Stimulated activated CD8-positive, alpha-beta memory T cell treated with anti-CD3 and anti-CD28 coated beads, Interleukin-15, amount 100 ng/mL, for 4 hours (primary cell): ENCODE measurements at regions not wholly inside any gene's neighbourhood (a gene's known extent, or its start where the extent isn't known, plus 50 kb on each side); places are given as distances from the start of the nearest gene placed in this dataset.

Experiments used
- DNase-seq, 2 donors: peaks; one replicate each; pipeline ENCODE4 v3.0.0-alpha.2; 2020; ENCODE audit warnings: low read depth in 2 of 2

DNA sequence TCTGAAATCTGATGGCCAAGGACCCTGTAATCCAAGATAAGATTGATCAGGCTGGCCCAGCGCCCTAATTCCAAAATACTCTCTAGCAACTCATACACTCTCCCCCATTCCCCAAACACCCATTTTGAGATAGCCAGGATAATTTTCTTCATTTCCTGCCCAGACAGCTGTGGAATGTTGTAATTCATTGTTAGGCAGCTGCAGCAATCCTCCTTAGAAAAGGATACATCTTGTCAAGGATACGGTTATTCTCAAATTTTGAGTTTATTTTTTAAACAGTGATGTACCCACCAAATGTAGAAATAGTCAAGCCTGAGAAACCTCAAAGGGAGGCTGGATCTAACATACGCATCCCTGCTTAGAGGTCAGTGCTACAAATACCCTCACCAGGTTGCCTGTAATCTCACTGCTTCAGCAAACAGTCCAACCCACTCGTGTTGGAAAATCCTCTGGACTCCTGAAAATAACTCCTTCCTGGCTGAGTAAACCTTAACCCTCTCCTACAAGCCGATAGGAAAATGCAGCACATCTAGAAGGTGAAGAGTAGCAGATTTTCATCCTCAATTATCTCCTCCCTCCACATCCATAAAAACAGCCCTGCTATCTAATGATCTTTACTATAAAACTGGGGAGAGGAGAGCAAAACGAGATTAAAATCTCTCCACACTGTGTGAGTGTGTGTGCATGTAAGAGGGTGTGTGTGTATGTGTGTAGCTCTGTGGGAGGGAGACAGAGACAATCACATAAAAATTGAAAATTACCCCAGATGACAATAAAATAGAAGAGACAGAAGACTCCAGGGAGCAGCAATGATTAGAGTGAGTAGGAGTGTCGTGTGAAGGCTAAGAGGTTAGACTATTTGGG, 683.1 kb downstream of the DIAPH3 start:
- no peak for DNase-seq

DNA sequence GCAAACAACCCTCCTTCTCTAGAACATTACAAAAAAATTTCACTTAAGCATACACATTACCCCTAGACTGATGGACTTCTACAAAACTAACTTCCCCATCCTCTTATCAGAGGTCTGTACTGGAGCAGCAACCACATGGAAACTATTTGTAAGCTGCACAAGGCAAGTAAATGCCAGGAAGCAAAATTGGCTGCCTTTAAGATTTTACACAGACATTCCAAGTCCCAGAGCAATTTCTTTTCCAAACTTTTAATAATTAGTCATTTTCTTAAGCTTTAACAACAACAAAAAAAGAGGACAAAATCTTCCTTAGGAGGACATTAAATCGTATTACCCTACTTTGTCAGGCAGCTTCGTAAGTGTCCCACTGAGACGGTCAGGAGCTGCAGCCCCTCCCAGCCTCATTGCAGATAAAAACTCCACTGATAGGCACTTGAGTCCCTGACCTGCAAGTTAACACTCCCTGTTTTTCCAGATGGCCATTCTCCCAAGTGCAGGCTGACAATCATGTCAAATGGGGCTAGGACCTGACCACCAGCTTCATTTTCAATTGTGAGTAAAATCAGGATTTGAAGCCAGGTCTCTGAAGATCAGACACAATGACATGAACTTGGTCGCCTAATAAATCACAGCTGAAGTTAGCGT, 680.1 kb downstream of the DIAPH3 start:
- no peak for DNase-seq

DNA sequence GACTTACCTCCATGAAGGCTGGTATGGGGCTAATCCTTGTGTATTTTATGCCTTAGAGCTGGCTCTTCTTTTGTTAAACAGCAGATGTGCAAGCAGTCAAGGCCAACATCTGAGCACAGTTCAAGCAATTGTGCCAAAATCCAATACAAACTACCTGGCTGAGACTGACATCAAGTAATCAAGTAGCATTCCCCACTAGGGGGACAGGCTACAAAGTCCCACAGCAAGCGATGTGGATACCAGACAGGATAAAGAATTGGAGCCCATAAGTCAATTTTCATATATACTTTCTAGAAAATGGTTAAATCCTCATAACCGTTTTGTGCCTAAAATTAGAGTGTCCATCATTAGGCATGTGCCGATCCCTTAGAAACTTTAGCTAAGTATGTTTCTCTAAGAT, 675.8 kb downstream of the DIAPH3 start:
- no peak for DNase-seq

DNA sequence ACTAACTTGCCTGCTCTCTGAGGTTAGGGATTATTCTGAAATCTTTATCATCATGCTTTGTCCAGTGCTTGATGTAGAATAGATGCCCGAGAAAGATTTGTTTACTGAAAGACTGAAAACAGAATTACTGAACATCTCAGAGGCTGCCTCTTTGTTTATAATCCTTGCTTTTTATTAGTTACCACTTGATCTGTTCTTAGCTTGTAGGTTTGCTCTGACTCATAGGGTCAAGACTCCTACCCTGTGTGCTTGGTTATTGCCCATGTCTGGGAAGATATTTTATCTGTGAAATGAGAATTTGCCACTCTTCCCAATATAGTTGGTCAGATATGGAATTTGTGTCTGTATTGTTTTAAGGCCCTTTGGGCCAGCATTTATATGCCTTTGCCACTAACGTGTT, 675.3 kb downstream of the DIAPH3 start:
- no peak for DNase-seq

DNA sequence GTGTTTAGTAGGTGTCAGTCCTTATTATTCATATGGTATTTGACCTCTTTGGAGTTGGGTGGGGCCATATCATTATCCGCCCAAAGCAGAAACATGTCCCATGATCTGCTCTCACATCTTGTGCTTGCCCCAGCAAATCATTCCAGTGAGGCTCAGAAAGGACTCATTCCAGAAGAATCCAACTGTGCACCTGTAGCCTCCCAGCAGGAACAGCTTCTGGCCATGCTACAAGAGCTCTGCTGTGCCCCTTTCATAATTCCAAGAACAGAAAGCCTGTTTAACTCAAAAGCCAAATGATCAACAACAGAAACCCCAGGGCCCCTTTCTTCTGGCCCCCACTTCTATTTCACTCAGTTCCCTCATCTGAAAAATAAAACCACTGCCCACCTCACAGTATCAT, 673.1 kb downstream of the DIAPH3 start:
- DNase-seq = no peak

DNA sequence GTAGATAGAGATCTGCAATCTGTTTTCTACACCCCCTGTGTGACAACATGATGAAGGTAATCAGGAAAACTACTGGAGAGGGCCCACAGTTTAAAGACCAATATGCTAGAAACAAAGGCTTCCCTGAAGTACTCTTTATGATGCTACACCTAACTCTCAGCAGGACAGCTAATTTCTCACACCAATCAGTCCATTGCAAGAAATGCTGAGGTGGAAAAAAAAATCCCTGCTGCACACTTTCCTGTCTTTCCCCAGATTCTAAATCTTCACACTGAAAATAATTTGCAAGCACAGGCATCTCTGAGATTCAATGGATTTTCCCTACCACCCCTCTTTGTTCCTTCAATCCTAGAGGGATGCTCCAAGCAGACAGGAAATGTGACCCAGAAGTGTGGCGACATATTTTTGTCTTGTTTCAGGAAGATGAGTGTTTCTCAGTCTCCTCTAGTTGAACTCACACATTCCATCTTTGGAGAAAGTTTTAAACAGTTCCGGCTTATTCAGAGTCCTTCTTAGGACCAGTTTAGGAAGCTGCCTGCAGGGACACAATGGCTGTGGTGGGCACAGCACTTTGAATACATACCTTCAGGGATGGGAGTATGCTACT, 671.6 kb downstream of the DIAPH3 start:
- no peak for DNase-seq

DNA sequence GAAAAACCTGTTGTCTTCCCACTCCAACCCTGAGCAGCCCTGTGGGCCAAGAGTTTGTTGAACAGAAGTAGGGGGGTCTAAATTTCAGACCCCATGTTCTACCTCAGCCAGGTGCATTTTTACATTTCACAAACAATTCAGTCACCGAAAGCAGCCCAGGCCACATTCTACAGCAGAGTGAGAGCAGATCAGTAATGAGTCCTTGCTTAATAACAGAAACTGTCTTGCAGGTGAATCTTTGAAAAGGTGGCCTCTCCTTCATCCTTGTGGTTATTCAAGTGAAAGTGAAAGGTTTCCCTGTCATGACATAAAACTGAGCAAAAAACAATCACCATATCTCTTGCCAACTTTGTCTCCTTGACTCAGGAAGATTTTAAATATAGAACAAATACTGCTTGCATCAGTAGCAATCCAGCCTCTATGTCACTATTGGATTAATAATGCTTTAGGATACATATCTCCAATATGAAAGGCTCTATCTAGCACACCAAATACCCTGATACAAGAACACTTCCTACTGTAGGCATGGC, 670.2 kb downstream of the DIAPH3 start:
- no peak for DNase-seq

DNA sequence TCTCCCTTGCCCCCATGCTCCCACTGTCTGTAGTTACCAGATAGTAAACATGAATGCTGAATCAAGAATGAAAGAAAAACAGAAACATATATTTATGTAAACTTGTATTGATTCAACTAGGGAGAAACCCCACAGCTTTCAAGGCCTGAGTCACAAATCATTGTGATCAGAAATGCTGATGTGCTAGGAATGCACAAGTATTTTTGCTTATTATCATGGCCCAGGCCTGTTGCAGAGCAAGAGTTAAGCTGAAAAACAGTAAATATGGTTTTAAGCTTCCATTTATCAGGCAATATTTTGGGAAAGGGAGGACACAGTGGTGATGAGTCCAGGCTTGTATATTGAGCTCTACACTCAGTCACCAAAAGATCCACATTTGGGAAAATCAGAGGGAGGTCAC, 669.6 kb downstream of the DIAPH3 start:
- DNase-seq = no peak

DNA sequence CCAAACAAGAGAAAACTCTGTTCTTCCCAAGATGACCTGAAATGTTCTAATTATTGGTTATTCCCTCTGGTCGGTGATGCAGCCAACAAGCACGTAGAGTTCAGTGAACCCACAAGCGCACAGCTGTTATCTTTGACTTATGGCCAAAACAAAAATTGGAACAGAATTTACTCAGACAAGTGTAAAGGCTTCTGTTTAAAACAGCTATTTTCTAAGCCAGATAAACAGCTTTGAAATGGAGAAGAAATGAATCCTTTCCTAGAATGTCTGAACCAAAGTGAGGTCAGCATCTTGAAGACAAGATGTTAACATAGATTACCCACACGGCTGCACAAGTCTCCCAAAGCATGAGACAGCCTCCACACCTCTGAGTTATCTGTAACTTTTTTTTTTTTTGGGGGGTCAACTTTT, 669.2 kb downstream of the DIAPH3 start:
- DNase-seq = no peak

DNA sequence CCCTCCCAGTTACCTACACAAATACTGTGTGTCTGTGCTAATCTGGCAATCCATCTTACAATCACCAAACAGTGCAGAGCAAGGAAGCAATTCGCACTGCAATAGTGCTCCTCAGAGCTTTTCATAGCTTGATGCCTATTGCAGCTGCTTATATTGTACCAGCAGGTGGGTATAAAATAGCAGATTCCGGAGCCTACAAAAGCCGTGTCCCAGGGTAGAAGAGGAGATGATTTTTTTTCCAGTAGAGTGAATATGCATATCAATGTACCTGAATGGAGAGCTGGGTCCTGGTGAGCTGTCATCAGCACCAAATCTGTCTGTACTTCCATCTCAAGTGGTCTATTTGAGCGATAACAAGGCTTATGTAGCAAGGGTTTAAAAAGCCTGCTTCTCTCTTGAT, 668.4 kb downstream of the DIAPH3 start:
- DNase-seq = no peak

DNA sequence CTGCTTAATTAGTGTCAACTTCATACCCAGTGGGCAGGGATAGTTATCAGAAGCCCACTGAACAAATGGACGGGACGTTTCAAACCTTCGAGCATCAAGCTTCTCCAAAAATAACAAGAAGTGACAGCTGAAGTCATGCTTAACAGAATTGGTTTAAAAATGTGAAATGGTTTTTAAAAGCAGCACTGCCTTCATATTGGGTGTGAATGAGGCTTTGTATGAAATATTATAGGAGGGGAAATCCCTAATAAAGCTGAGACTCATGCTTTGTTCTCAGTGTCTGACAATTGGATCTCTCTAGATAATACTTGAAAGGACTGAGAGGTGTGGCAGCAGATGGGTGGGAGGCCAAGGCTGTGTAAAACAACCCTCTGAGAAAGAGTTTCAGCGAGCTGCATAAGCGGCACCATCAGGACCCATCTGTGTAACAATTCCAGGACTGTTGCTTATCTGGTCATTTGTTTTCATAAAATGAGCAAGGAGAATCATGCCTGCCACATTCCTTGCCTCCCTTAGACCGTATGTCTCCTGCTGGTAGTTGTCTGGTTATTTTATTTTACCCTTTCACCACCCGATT, 667.7 kb downstream of the DIAPH3 start:
- DNase-seq = no peak

DNA sequence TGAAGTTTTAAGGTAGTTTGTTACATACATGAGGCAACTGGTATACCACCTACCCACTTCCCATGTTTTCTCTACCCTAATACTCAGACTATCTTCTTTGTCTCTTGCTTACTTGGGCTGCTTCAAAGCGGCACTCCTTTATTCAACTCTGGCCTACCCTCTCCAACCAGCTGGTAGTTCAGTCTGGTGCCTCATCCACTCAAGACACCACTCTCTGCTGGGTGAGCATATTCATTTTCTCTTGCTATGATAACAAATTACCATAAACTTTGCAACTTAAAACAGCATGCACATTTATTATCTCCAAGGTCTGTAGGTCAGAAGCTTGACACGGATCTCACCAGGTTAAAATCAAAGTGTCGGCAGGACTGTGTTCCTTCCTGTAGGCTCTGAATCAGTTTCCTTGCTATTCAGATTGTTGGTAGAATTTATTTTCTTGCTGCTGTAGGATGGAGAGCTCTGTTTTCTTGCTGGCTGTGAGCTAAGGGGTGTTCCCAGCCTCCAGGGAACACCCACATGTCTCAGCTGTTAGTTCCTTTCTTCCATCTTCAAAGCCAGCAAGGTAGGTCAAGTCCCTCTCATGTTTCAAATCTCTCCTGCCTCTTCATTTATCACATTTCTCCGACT, 666.0 kb downstream of the DIAPH3 start:
- DNase-seq = no peak

DNA sequence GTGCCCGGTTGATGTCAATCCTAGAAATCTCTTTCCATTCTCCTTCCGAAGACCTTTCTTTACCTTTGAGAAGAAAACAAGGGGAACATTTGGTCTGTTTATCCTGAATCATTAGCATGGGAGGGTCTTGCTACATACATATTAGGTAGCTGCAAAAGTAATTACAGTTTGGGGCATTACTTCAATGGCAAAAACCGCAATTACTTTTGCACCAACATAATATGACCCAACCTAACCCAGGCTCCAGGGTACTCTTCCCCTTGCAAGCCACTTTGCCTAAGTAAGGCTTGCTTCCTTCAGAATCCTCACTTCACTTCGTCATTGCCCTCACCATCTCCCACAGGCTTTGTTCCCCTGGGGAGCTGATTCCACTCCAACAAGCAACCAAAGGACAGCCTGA, 662.7 kb downstream of the DIAPH3 start:
- DNase-seq = no peak

DNA sequence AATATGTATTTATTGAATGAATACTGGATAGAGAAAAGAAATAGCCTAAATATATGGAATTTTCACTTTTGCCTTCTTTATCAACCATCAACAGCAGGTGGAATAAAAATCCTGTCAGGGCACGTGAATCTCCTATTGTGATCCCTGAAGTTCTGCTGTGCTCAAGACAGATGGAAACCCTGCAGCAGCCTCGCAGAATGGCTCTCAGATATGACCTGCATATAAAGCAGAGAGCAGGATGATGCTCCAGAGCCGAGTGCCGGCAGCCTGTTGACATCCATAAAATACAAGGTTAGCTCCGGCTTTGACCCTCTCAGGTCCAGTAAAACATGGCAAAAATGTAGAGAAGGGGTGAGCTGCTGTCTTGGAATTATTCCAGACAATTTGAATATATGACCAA, 659.3 kb downstream of the DIAPH3 start:
- DNase-seq = no peak

DNA sequence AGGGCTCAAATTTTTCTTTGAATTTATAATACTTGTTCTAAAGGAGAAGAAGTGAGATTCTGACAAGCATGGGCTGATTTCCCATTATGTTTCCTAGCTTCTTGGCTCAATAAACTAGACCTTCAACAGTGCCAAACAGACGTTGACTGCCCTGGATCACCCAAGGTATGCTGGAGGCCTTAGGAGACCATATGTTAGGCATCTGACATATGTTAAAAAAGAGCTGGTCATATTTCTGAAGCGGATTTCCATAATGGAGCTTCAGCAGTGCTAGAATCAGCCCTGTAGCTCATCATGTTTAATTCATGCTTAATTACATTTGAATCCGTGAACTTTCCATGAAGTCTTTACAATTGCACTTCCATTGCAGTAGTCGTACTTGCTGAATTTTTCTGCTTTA, 653.3 kb downstream of the DIAPH3 start:
- no peak for DNase-seq

DNA sequence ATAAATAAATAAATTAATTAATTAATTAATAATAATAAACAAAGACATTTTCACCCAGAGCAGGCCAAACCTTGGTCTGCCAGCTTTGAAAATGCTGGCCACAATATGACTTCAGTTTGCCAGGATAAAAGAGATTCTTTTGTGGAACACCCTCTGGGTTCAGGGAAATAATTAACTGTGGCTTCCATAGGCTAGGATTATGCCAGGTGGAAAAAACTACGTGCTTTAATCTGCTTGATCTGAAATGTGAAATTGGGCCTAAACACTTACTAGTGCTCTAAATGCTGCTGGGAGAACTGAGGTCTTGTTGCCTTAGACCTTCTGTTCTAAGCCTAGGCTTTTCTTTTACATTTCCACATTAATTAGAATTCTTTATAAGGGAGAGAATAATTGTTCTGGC, 650.0 kb downstream of the DIAPH3 start:
- no peak for DNase-seq

DNA sequence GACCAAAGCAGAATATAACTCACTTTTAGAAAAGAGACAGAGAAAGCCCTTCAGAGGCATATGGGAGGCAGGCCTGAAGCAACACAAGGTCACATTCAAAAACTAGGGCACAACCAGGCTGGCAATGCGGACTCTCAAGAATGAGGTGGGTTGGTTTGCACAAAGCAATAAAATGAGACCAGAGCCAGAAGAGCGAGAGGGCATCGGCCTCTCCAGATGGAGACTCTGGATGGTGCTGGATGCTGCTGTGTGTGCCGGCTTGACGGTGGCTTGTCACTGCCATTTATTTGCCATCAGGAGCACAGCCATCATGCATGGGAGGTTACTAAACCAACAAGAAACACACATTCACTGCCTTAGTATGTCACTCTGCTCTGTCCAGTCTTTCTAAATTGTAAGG, 649.4 kb downstream of the DIAPH3 start:
- DNase-seq = no peak

DNA sequence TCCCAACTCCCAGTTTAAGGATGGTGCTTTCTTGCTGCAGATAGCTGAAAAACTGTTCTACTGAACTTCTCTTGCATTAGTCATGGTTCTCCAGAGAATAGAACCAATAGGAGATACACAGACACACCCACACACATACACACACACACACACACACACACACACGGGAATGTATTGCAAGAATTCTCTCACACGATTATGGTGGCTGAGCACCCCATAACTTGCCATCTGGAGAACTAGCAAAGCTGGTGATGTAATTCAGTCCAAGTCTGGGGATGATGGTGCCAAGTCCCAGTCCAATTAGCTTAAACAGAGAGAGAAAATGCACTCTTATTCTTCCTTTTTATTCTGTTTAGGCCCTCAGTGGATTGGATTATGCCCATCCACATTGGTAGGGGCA, 643.9 kb downstream of the DIAPH3 start:
- DNase-seq = no peak

DNA sequence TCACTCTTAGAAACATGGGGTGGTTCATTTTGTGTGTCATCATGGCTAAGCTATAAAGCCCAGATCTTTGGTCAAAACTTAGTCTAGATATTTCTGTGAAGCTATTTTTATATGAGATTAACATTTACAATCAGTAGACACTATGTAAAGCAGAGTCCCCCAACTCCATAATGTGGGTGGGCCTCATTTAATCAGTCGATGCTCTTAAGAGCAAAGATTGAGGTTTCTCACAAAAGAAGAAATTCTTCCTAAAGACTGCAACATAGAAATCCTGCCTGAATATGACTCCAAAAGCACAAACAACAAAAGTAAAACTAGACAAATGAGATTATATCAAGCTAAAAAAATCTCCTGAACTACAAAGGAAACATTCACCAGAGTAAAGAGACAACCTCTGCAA, 642.2 kb downstream of the DIAPH3 start:
- DNase-seq = no peak

DNA sequence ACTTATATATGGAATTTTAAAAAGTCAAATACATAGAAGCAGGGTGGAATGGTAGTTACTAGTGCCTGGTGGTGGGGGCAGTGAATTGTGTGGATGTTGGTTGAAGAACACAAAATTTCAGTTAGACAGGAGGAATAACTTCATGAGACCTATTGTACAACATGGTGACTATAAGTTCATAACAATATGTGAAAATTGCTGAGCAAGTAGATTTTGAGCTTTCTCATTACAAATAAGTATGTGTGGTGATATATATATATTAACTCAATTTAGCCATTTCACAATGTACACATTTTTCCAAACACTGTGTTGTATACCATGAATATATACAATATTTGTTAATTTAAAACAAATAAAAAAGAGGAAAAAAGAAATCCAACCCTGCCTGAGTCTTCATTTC, 641.1 kb downstream of the DIAPH3 start:
- no peak for DNase-seq

DNA sequence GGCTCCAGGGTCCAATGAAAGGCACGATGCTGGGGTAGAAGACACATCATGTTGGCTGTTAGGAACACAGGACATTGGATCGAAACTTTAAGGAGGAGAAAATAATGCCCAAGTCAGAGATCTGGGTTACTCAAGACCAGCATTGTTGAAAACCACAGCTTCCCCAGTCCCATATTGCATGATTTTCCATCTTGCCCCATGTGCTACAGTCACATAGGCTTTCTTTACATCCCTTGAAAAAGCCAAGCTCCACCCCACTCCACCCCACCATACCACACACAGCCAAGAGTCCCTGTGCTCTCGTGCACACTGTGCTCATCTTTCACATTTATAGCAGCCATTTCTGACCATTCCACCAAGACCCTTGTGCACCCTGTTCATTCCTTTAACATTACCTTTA, 636.2 kb downstream of the DIAPH3 start:
- no peak for DNase-seq

DNA sequence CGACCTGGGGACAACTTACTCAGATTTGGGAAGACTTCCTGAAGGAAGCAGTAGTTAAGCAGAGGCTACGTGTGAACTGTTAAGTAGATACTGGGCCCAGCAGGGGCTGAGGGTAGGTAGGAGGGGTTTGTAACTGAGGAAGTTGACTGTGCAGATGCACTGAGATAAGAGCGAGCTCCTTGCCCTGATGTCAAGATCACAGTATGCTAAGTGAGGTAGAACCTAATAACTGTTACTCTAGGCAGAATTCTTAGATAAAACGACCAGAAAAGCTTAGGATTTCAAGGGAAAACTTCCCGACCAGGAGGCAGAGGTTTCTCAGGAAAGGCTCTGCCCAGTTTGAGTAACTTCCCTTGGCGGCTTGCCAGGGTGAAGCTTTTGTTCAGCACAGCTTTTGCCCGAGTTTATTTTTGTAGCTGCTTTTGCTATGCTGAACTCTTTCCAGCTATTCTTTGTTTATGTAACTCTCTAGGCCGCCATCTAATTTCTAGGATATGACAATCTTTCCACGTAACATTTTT, 632.1 kb downstream of the DIAPH3 start:
- DNase-seq = no peak
